ENCODE measurements at regions not wholly inside any gene's neighbourhood (a gene's known extent, or its start where the extent isn't known, plus 50 kb on each side); places are given as distances from the start of the nearest gene placed in this dataset.
A peak's percentile ranks its signal among the peaks of the same experiment; 100 is the strongest.

DNA sequence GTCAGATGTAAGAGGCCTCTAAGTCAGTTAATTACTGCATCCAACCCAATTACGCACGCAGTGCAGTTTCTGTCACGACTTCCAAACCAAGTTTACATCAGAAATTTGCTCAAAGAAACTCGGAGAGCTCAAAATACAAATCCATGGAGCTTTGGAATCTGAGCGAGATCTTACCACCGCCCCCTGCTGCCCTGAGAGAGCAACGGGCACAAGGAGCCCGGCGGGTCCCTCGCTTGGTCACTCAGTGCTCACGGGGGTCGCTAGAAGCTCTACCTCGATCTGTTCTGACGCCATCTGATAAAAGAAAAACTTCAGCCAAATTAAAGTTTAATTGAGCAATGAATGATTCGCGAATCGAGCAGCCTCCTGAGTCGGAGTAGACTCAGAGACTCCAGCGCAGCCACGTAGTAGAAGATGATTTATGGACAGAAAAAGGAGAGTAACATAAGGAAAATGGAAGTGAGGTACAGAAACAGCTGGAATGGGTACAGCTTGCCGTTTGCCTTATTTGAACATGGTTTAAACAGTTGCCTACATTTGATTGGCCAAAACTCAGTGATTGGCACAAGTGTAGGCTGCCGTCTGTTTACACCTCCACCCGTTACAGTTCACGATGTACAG lies 232.7 kb upstream of the ATP10A start:
- TF ChIP-seq CTCF (IDR thresholded peaks at IDR 0.05): peak in 1 of 3 experiments; percentile 17
- no peak for TF ChIP-seq POLR2AphosphoS5 (IDR thresholded peaks at IDR 0.05)
